OCI-LY7 (cell line): ENCODE measurements at regions not wholly inside any gene's neighbourhood (a gene's known extent, or its start where the extent isn't known, plus 50 kb on each side); places are given as distances from the start of the nearest gene placed in this dataset.

Experiments used
- BruUV-seq: library from RNA; stranded (reverse); fragments of 400-500 nt; replicated peaks from 2 replicates; lab custom pipeline; 2021; lab: Mats Ljungman, UMichigan
- CTCF ChIA-PET: fragments of 300-600 bp; sonication (Branson Sonifier 250); formaldehyde crosslinking; loops from one replicate; lab custom pipeline; 2022; ENCODE audit warnings: antibody characterized with exemption; ENCODE audit not compliant: unreplicated experiment; lab: Charles Lee
- POLR2A ChIA-PET: fragments of 300-600 bp; sonication (Branson Sonifier 250); formaldehyde crosslinking; loops from one replicate; lab custom pipeline; 2022; ENCODE audit warnings: antibody characterized with exemption; lab: Charles Lee
- DNase-seq: peaks from one replicate; pipeline ENCODE4 v3.0.0-alpha.2; 2015; ENCODE audit warnings: low spot score
- H2AFZ ChIP-seq: fragments of 200-600 bp; sonication (generic), shearing (Covaris generic); 2 replicates; pipeline ENCODE4 v1.6.1; 2014; ENCODE audit warnings: mild to moderate bottlenecking, antibody characterized with exemption, low read length, moderate library complexity
- H3K27ac ChIP-seq: fragments of 200-600 bp; sonication (generic); 2 replicates; pipeline ENCODE4 v1.5.1; 2014; ENCODE audit warnings: mixed run types, low read depth, mild to moderate bottlenecking, moderate library complexity, low read length, inconsistent platforms; ENCODE audit not compliant: poor library complexity, severe bottlenecking
- H3K36me3 ChIP-seq: fragments of 200-600 bp; sonication (generic); 2 replicates; pipeline ENCODE4 v1.6.1; 2014; ENCODE audit warnings: mild to moderate bottlenecking, antibody characterized with exemption, low read length, moderate library complexity, mixed read lengths; ENCODE audit not compliant: insufficient read depth
- H3K4me1 ChIP-seq: fragments of 200-600 bp; sonication (generic); 2 replicates; pipeline ENCODE4 v1.5.1; 2014; ENCODE audit warnings: mild to moderate bottlenecking, low read length; ENCODE audit not compliant: insufficient read depth, poor library complexity, severe bottlenecking
- H3K4me2 ChIP-seq: fragments of 200-600 bp; sonication (generic); 2 replicates; pipeline ENCODE4 v1.6.1; 2014; ENCODE audit warnings: mild to moderate bottlenecking, low read length
- H3K4me3 ChIP-seq: fragments of 200-600 bp; sonication (generic); 2 replicates; pipeline ENCODE4 v1.5.1; 2014; ENCODE audit warnings: mild to moderate bottlenecking, low read depth, low read length; ENCODE audit not compliant: poor library complexity, severe bottlenecking
- H3K79me2 ChIP-seq: fragments of 200-600 bp; sonication (generic); 2 replicates; pipeline ENCODE4 v1.6.1; 2016; ENCODE audit warnings: low read depth, mild to moderate bottlenecking, low read length, moderate library complexity, mixed read lengths; ENCODE audit not compliant: insufficient read depth
- H3K9me2 ChIP-seq: fragments of 200-600 bp; sonication (generic); 2 replicates; pipeline ENCODE4 v1.6.1; 2016; ENCODE audit warnings: mild to moderate bottlenecking, low read length, mixed read lengths; ENCODE audit not compliant: insufficient read depth
- H3K9me3 ChIP-seq: fragments of 200-600 bp; sonication (generic); 2 replicates; pipeline ENCODE4 v1.6.1; 2014; ENCODE audit warnings: mild to moderate bottlenecking, mixed run types, low read length, mixed read lengths
- H4K20me1 ChIP-seq: fragments of 200-600 bp; sonication (generic); 2 replicates; pipeline ENCODE4 v1.6.1; 2014; ENCODE audit warnings: mild to moderate bottlenecking, antibody characterized with exemption, low read length, moderate library complexity, mixed read lengths; ENCODE audit not compliant: insufficient read depth
- EZH2phosphoT487 ChIP-seq: fragments of 200-600 bp; sonication (generic); IDR thresholded peaks from 2 replicates; pipeline ENCODE4 v1.6.1; 2018; ENCODE audit warnings: low read depth, borderline replicate concordance, mild to moderate bottlenecking, mixed run types, antibody characterized with exemption, low read length, moderate library complexity, mixed read lengths
- intact Hi-C: fragments of 100-400 bp; cut with micrococcal nuclease; formaldehyde crosslinking; loops from one replicate; pipeline ENCODE4 v1.10.0; 2022; ENCODE audit not compliant: unreplicated experiment
- TF ChIP-seq, protein P1 (sequence below): fragments of 200-600 bp; sonication (generic); conservative IDR thresholded peaks from 2 replicates; pipeline ENCODE4 v1.5.1; 2014; ENCODE audit warnings: mild to moderate bottlenecking, antibody characterized with exemption, low read length, moderate library complexity, mixed read lengths

GRCh38 chr4:178689926-178690325, 1247.7 kb upstream of the AGA start:
- no peak for DNase-seq
- intact Hi-C loops, result no loop called here
- Histone ChIP-seq H3K4me3 (no peak overlapping the region), H3K4me1 (no peaks in the 10 kb centered on the region), H4K20me1 (no peaks in the 10 kb centered on the region), H3K36me3 (no peaks in the 10 kb centered on the region), H3K9me2 (no peaks in the 10 kb centered on the region), H2AFZ (no peak overlapping the region), H3K4me2 (no peak overlapping the region), H3K79me2 (no peaks in the 10 kb centered on the region), H3K9me3 (no peaks in the 10 kb centered on the region), H3K27ac (no peak overlapping the region)
- no TSS peak for BruUV-seq
- POLR2A ChIA-PET, result interaction anchor here (0.9 kb wide), 1 partner anchor 16 kb away, joined by 5 read pairs; no protein-coding TSS in a partner anchor
- CTCF ChIA-PET, result no interaction called here
- no peak for TF ChIP-seq EZH2phosphoT487
- TF ChIP-seq, protein P1, sequence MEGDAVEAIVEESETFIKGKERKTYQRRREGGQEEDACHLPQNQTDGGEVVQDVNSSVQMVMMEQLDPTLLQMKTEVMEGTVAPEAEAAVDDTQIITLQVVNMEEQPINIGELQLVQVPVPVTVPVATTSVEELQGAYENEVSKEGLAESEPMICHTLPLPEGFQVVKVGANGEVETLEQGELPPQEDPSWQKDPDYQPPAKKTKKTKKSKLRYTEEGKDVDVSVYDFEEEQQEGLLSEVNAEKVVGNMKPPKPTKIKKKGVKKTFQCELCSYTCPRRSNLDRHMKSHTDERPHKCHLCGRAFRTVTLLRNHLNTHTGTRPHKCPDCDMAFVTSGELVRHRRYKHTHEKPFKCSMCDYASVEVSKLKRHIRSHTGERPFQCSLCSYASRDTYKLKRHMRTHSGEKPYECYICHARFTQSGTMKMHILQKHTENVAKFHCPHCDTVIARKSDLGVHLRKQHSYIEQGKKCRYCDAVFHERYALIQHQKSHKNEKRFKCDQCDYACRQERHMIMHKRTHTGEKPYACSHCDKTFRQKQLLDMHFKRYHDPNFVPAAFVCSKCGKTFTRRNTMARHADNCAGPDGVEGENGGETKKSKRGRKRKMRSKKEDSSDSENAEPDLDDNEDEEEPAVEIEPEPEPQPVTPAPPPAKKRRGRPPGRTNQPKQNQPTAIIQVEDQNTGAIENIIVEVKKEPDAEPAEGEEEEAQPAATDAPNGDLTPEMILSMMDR, result no peak

GRCh38 chr4:178693816-178694215, 1251.6 kb upstream of the AGA start:
- Histone ChIP-seq H2AFZ (no peak overlapping the region), H3K27ac (no peak overlapping the region), H3K9me2 (no peaks in the 10 kb centered on the region), H4K20me1 (no peaks in the 10 kb centered on the region), H3K79me2 (no peaks in the 10 kb centered on the region), H3K36me3 (no peaks in the 10 kb centered on the region), H3K9me3 (no peaks in the 10 kb centered on the region), H3K4me3 (no peak overlapping the region), H3K4me2 (no peak overlapping the region), H3K4me1 (no peaks in the 10 kb centered on the region)
- TF ChIP-seq EZH2phosphoT487, result no peak
- TF ChIP-seq, protein P1, result no peak
- POLR2A ChIA-PET, result interaction anchor here (0.7 kb wide), 2 partner anchors 8 to 735 kb away, joined by 3 to 5 read pairs; no protein-coding TSS in a partner anchor
- no peak for DNase-seq
- intact Hi-C loops, result no loop called here
- CTCF ChIA-PET, result no interaction called here
- no TSS peak for BruUV-seq

DNA sequence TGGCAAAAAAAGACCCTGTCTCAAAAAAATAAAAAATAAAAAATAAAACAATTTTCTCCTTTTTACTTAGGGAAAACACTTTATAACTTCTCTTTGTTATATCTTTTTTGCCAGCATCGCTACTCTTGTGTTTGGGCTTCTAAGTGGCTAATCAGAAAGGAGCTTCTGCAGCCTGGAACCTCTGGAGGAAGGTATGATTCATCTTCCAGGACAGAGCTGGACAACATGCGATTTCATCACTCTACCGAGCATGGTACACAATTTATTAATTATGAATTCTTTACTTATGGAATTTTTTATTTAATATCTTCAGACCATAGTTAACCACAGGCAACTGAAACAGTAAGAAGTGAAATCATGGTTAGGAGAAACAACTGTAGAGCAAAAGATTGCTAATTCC, 1254.3 kb upstream of the AGA start:
- intact Hi-C loops, result no loop called here
- POLR2A ChIA-PET, result interaction anchor here (0.7 kb wide), 1 partner anchor 10 kb away, joined by 3 read pairs; no protein-coding TSS in a partner anchor
- Histone ChIP-seq H3K4me1 (no peaks in the 10 kb centered on the region), H3K79me2 (no peaks in the 10 kb centered on the region), H3K27ac (no peak overlapping the region), H3K9me3 (no peaks in the 10 kb centered on the region), H3K4me2 (no peak overlapping the region), H4K20me1 (no peaks in the 10 kb centered on the region), H3K36me3 (no peaks in the 10 kb centered on the region), H3K4me3 (no peak overlapping the region), H3K9me2 (no peaks in the 10 kb centered on the region), H2AFZ (no peak overlapping the region)
- TF ChIP-seq, protein P1, result no peak
- no peak for TF ChIP-seq EZH2phosphoT487
- CTCF ChIA-PET, result no interaction called here
- no TSS peak for BruUV-seq
- no peak for DNase-seq
